GM19238 (cell line): ENCODE measurements at regions not wholly inside any gene's neighbourhood (a gene's known extent, or its start where the extent isn't known, plus 50 kb on each side); places are given as distances from the start of the nearest gene placed in this dataset.
"Not testable (repeated sequence)": the region's sequence is repeated elsewhere in the genome, so short reads cannot be mapped to it uniquely, and the experiment has no call there.

Experiments used
- DNase-seq: peaks from one replicate; pipeline ENCODE4 v3.0.0; 2011; ENCODE audit warnings: low spot score; ENCODE audit not compliant: insufficient read length

DNA sequence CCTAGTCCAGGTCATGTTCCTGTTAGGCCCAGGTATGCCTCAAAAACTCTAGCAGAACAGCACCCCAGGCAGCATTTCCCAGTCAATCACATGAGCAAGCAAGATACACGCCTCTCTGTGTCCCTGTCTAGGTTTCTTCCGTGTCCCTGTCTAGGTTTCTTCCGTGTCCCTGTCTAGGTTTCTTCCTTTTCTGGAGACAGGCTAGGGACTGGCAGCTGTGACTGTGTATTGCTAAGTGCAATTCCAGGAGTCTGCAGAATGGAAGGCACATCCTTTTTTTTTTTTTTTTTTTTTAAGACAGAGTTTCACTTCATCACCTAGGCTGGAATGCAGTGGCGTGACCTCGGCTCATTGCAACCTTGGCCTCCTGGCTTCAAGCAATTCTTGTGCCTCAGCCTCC lies 77.6 kb downstream of the SETD4 start:
- no peak for DNase-seq

DNA sequence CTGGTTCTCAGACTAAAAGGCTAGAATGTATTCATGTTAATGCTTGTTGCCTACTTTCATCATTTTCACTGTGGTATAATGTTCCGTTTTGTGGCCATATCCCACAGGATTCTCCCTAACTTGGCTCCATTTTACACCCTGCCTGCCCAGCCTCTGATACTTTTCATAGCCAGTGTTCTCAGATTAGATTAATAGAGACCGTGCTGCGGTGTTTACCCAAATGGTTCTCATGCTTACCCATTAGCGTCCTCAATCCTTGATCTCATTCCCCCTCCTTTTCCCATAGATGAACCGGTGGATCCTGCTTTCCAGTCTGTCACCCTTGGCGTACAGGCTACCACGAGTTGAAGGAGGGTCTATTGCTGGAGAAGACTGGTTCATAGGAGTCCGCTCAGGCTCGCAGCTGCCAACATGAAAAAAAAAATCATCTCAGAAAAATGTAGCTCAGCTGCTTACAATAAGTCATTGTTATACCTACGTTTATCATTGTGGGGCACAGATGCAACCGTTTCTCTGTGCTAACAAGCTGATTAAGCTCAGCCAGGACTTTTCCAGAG lies 78.7 kb downstream of the SETD4 start:
- no peak for DNase-seq

DNA sequence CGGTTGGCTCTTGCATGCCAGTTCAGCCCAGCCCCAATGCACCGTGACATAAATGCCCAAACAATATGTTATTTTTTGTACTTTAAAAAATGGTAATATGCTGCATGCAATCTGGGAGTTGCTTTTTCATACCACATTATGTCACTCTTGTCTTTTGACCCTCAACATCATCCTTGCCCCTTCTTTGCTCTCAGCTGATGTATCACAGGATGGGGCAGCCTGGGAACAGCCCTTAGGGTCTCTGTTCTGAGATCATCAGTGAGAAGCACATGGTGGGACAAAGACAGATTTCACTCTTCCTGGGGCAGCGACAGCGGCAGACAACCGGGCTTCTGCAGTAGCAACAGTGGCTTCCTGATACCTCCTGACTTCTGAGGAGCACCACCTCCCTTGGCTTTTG lies 79.5 kb downstream of the SETD4 start:
- DNase-seq = no peak

DNA sequence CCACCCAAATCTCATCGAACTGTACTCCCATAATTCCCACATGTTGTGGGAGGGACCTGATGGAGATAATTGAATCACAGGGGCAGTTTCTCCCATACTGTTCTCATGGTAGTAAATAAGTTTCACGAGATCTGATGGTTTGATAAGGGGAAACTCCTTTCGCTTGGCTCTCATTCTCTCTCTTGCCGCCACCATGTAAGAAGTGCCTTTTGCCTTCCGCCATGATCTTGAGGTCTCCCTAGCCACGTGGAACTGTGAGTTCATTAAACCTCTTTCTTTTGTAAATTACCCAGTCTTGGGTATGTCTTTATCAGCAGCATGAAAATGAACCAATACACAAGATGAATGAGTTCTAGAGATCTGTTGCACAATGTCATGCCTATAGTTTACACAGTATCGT lies 82.5 kb downstream of the SETD4 start:
- DNase-seq = not testable (repeated sequence)

DNA sequence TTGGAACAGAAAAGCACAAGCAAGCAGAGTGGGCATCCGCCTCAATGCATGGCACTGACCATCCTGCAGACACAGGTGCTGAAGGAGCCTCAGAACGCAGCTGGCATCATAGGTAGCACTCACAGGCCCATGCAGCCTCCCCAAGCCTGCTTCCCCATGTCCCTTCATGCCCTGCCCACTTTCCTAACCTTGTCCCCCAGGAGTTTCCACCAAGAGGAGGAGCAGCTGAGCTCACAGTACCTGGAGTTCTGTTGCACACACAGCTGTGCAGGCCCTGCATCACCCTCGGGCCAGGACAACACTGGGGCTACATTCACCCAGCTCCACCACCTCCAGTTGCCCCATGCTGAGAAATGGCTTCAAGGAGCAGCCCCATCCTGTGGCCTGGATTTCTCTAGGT lies 83.4 kb downstream of the SETD4 start:
- DNase-seq = no peak

DNA sequence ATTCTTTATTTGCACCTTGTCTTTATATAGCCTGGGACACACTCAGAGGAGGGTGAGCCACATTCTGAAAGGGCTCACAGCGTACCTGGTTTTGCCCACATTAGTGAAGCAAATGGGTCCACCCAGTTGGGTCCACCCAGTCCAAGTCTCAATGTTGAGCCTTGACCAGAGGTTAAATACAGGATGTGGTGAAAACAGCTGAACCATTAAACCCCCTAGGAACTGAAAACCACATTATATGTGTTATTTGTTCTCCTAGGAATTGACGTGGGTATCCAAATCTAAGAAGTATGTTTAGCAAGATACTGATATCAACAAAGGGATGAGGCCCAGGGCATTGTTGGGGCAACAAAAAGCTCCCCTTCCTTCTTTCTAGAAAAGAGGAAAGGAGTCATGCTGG lies 83.8 kb downstream of the SETD4 start:
- no peak for DNase-seq

DNA sequence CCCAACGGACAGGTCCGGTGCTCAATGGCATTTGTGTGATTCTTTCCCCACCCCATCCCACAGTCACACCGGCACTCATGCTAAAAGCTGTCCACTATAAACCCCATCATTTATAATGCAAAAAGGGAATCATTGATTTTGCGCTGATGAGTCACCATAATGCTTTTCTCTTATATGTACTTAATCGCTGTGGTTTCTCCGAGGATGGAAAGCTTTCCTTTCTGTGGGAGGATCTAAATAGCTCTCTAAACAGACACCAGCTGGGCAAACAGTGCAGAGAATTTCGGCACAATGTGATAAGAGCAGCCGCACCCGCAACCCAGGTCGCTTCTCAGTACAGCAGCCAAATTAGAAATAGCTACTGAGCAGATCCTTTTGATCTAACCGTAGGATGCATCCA lies 85.6 kb downstream of the SETD4 start:
- DNase-seq = no peak

DNA sequence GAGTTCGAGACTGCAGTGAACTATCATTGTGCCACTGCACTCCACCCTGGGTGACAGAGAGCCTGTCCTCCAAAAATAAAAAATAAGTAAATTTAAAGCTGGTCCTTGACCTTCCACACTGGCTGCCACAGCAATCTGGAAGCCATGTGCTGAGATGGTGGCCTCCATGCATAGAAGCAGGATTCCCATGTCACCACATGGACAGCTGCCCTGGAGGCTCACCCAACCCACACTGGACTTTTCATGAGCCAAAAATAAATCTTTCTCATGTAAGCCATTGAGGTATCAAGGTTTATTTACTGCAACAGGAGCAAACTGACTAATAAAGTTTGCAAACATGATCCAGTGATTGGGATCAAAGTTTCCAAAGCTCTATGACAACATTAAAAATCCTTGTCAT lies 88.5 kb downstream of the SETD4 start:
- no peak for DNase-seq

DNA sequence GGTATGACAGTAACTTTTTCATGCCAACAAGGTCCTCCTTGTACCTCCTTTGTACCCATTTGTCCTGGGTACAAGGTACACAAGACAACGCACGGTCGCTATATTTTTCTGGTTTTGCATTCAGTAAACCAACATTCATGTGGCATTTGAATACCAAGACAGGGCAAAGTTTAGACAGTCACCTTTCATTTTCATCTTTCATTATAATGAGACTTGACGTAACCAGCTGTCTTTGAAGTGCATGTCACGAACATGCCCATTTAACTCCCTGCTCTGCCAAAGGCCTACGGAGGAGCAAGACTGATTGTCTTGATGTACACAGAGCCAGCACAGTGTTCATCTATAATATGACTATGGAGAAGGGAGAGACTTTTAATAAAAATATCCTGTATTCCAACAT lies 91.0 kb downstream of the SETD4 start:
- no peak for DNase-seq

DNA sequence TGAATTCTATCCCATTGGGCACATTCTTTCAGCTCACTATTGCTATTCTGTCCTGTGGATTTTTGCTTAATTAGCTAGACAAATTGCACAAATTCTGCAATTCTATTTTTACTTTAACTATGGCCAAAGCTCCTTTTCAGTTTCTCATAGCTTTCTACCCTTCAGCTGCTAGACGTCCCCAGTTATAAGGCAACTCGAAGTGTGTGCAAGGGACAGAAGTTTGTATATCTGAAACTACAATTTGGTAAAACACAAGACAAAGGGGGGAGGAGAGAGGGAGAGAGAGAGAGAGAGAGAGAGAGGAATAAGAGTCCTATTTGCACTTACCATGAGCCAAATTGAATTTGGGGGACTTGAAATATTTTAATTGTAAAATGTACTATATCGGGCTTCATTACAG lies 91.8 kb downstream of the SETD4 start:
- no peak for DNase-seq

DNA sequence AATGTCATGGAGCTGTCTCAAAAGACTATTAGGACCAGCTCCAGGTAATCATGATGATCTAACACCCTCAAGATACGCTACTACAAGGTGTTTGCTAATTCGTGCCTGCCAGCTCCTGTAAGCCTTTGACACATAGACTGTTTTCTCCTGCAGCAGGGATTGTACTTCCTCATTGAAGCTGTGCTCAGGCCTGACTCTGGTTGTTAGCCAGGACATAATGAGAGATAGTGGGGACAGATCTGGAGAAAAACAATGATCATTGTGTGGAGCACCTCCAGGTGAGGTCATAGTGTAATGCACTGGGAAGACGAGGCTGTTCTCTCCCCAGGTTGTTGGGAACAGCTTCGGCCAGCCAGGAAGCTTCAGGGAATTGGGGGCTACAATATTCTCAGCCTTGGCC lies 94.6 kb downstream of the SETD4 start:
- DNase-seq = no peak

DNA sequence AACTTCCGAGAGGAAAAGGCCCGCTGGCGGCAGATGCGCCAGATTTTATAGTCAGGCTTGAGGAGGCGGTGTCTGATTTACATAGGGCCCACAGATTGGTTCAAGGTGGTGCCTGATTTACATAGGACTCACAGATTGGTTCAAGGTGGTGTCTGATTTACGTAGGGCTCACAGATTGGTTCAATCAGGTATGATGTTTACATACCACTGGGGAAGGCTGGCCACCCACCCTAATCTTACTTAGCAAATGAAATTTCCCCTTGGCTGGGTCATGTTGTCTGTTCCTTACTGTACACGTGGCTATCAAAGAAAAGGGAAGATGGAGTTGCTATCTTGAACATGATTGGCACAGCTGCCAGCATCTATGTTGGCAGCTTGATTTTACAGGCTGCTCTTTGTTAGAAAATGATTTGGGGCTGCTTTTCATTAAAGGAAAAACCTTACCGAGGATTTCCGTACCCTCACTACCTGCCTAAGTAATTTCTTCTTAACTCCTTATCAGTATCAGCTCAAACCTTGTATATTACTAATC lies 96.3 kb downstream of the SETD4 start:
- DNase-seq = no peak

DNA sequence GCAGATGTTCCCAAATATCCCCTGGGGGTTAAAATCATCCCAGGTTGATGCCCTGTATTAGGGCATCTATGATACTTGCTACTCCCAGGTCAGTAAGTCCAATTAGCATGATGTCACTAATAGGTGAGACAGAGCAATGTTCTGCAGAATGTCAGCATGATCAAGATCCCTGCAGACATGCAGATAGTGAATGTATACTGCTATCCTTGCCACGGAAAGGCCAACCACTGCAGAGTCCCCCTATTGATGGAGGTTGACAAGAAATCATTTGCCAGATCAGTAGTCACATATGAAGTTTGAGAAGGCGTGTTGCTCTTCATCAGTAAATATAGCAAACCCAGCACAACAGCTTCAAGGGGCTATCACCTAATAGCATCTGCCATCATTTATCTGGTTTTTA lies 97.4 kb downstream of the SETD4 start:
- DNase-seq = no peak

DNA sequence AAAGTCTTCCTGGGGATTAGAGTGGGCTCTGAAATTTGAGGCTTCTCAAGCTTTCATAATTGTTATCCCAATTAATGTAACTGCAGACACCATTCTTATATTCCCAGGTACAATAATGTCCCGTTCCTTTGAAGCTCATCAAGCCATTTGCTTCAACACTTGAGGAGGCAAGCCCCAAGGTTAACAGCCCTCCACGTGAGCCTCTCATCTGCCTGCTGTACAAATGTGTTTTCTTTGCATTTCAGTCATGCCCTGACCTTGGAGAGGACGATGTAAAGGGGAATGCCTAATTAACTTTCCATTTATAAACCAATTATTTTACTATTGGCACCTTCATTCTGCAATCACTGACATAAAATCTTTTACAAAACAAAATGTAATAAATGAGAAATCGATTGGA lies 106.3 kb downstream of the SETD4 start:
- DNase-seq = no peak

DNA sequence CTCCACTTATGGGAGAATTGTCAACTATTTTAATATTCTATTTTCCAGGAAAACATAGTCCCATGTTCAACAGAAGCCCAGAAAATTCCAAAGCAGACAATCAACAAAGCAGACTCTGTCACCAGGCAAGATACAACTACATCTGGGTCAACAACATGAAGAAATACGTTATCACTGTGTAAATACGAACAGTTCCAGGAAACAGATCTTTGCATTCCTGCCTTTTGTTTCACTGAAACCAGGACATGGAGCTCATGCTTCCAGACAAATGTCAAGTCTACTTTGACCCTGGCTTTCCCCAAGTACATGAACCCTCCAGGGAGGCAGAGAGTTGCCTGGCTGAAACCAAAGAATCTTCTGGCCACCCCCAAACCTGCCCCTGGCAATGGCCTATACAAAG lies 106.7 kb downstream of the SETD4 start:
- no peak for DNase-seq

DNA sequence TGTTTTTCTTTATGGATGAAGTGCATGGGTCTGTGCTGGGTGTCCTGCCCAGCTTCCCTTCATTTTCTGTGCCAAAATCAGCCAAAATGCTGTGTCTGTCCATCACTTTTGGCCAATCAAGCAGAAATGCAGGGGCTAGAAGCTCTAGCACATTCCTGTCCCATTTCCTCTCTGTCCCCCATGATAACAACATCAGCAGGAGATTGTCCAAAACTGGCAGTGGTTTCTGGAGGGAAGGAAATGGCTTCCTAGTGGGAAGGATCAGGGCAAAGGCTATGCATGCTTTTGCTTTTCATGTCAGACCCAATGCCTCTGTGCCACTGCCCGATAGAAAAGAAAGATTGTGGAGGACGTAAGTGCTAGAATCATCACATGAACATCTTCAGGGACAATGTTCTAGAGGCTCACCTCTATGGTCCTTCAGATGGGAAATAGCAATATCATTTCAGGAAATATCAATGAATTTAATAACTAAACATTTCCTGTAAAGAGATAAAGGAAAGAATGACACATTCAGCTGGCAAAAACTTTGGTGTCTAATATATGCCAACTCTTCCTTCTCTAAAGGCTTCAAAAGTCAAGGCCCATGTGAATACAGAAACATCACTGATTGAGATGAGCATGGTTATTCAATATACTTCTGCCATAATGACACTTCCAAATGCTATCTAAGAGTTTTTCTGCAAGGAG lies 107.5 kb downstream of the SETD4 start:
- DNase-seq = no peak

DNA sequence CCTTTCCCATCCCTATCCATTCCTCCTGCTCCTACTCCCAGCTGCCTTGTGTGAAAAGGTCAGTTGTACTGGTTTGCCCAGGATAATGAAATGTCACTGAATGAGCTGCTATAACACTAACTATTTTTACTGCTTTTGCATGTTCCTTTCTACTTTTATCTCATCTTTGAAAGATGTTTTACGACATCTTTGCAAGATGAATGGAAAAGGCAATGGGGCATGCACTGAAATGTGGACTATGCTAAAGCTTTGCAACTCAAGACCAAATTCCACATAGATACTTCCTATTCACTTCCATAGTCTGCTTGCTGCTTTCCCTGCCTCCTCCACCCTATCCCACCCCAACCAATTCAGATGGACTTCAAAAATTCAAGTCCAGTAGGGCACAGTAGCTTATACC lies 111.3 kb downstream of the SETD4 start:
- no peak for DNase-seq

DNA sequence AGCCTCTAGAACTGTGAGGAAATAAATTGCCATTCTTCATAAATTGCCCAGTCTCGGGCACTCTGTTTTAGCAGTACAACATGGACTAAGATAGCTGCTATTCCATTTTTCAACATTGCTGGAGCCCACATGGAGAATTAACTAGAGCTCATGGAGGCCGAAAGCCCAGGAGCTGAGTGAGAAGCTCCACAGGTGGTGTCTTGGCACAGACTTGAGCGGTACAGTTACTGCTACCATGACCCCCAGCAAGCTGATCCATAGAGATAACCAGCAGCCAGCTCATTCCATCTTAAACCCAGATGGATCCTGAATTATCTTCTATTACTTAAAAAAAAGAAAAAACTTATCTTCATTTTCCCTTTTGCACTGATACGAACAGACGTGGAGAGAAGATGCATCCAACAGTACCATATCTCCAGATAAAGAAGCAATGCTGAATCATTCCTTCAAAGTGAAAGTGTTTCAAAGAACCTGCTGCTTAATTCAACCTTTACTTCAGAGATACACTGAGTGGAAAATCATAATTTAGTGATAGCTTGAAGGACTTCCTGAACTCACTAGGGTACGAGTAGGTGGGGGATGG lies 115.1 kb downstream of the SETD4 start:
- DNase-seq = no peak

DNA sequence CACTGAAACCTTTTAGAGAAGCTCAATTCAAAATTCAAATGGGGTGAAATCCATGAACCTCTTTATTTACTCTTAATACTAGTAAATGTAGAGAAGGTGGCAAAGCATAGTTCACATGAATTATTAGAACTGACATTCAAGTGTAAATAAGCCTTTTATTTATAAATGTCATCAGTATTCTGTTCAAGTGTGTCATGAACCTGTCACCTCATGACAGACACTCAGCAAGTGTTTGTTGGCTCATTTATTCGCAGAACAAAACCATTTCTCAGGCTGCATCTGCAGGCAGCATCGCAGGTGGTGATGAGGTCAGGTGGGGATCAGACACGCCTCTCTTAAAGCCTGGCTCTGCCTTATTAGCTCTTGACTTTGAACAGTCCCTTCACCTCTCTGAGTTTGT lies 116.6 kb downstream of the SETD4 start:
- DNase-seq = no peak

DNA sequence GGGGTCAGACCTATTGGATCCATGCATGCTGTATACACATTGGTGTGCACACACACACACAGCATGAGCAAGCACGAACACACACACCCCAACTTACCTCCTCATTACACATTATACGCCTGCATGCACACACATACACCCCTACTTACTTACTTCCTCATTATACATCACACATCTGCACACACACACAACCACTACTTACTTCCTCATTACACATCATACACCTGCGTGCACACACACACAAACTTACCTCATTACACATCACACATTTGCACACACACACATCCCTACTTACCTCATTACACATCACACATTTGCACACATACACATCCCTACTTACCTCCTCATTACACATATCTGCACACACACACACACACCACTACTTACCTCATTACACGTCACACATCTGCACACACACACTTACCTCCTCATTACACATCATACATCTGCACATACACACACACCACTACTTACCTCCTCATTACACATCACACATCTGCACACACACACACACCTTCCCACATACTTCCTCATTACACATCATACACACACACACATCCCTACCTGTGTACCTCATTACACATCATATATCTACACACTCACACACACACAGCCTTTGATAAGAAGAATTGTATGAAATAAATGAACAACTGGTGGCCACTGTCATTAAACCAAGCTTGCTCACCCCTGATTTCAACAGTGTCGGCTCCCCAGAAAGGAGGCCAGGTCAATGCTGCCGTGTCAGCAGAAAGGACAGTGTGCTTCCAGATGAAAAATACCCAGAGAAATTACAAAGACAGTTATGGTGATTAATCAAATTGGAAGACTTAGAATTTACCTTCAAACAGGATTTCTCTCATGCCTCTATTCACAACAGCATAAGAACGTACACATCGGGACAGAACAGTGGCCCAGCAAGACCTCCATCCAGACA lies 117.8 kb downstream of the SETD4 start:
- DNase-seq = no peak

DNA sequence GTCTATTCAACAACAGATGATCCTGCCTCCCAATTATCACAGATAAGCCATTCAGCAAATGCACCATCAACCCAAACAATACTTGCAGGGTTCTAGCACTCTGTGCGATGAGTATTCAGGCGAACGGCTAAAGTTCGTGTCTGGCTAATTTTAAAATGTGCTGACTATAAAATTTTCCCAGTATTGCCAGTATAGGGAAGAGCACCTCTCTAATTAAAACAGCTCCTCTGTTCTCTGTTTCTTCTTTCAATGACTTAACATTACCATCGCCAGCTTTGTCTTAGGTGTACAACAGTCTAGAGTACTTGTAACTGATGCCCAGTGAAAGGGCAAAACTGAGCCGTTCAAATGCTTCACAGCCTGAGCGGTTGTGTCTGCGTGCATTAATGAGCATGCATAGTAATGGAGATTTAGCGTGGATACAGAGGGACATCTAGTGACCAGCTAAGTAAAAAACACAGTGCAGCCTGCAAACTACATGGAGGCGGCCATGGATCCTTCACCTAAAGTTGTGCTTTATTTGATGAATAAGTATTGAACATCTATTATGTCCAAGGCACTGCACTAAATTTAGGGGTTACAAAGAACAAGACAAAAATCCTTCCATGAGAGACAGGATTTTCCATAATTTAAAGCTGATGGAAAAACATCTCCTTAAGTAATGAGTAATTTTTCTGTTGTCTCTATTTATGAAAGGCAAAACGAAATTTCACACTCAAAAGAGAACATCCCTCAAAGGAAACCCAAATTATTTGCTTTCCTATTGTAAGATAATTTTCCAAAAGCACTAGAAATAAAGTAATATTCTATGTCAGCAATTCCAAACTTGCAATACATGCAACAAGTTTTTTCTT lies 120.0 kb downstream of the SETD4 start:
- DNase-seq = no peak
